OCI-LY1 (cell line): ENCODE measurements at regions not wholly inside any gene's neighbourhood (a gene's known extent, or its start where the extent isn't known, plus 50 kb on each side); places are given as distances from the start of the nearest gene placed in this dataset.

ENCODE experiments used
- H2AFZ ChIP-seq: fragments of 200-600 bp; sonication (generic), shearing (Covaris generic); 2 replicates; pipeline ENCODE4 v1.6.0; 2014; ENCODE audit warnings: antibody characterized with exemption, mild to moderate bottlenecking, low read length
- H3F3A ChIP-seq: fragments of 200-600 bp; sonication (generic), shearing (Covaris generic); 2 replicates; pipeline ENCODE4 v1.6.0; 2014; ENCODE audit warnings: mild to moderate bottlenecking, antibody characterized with exemption, low read length, moderate library complexity; ENCODE audit not compliant: insufficient read depth
- H3K27ac ChIP-seq: fragments of 200-600 bp; sonication (generic); 2 replicates; pipeline ENCODE4 v1.5.1; 2014; ENCODE audit warnings: low read length, mixed run types, mild to moderate bottlenecking, low read depth; ENCODE audit not compliant: poor library complexity, severe bottlenecking
- H3K27me3 ChIP-seq: fragments of 200-600 bp; sonication (generic); 2 replicates; pipeline ENCODE4 v1.6.0; 2014; ENCODE audit warnings: antibody characterized with exemption, mild to moderate bottlenecking, low read length, moderate library complexity; ENCODE audit not compliant: insufficient read depth
- H3K36me3 ChIP-seq: fragments of 200-600 bp; sonication (generic); 2 replicates; pipeline ENCODE4 v1.6.1; 2014; ENCODE audit warnings: mild to moderate bottlenecking, antibody characterized with exemption, low read length, moderate library complexity, mixed read lengths; ENCODE audit not compliant: insufficient read depth
- H3K4me1 ChIP-seq: fragments of 200-600 bp; sonication (generic); 2 replicates; pipeline ENCODE4 v1.5.1; 2014; ENCODE audit warnings: mild to moderate bottlenecking, low read length, moderate library complexity; ENCODE audit not compliant: insufficient read depth, severe bottlenecking
- H3K4me2 ChIP-seq: fragments of 200-600 bp; sonication (generic), shearing (Covaris generic); 2 replicates; pipeline ENCODE4 v1.6.1; 2014; ENCODE audit warnings: low read length
- H3K4me3 ChIP-seq: fragments of 200-600 bp; sonication (generic); 2 replicates; pipeline ENCODE4 v1.5.1; 2014; ENCODE audit warnings: low read length, low read depth, mild to moderate bottlenecking, mixed read lengths; ENCODE audit not compliant: poor library complexity, severe bottlenecking
- H3K79me2 ChIP-seq: fragments of 200-600 bp; shearing (Covaris generic); 2 replicates; pipeline ENCODE4 v1.6.1; 2016; ENCODE audit warnings: mixed run types, low read length, mixed read lengths; ENCODE audit not compliant: insufficient read depth
- H3K9ac ChIP-seq: fragments of 200-600 bp; sonication (generic), shearing (Covaris generic); 2 replicates; pipeline ENCODE4 v1.6.1; 2014; ENCODE audit warnings: mild to moderate bottlenecking, low read length, mixed read lengths
- H3K9me2 ChIP-seq: fragments of 200-600 bp; sonication (generic), shearing (Covaris generic); 2 replicates; pipeline ENCODE4 v1.6.1; 2014; ENCODE audit warnings: low read depth, mild to moderate bottlenecking, low read length, mixed read lengths
- H3K9me3 ChIP-seq: fragments of 200-600 bp; shearing (Covaris generic); 2 replicates; pipeline ENCODE4 v1.6.1; 2014; ENCODE audit warnings: low read length, mixed read lengths
- H4K20me1 ChIP-seq: fragments of 200-600 bp; sonication (generic), shearing (Covaris generic); 2 replicates; pipeline ENCODE4 v1.6.0; 2016; ENCODE audit warnings: mild to moderate bottlenecking, low read length; ENCODE audit not compliant: insufficient read depth
- CTCF ChIP-seq: fragments of 200-600 bp; sonication (generic), shearing (Covaris generic); IDR thresholded peaks from 2 replicates; pipeline ENCODE4 v1.5.1; 2017; ENCODE audit warnings: mild to moderate bottlenecking, antibody characterized with exemption, low read length, moderate library complexity, mixed read lengths
- EZH2 ChIP-seq: fragments of 200-600 bp; sonication (generic), shearing (Covaris generic); IDR thresholded peaks from 2 replicates; pipeline ENCODE4 v1.8.0; 2017; ENCODE audit warnings: borderline replicate concordance, mixed run types, mild to moderate bottlenecking, antibody characterized with exemption, low read length, moderate library complexity, mixed read lengths

GRCh38 chr5:60386436-60387050 is 313.4 kb downstream of the DEPDC1B start:
- Histone ChIP-seq H3K9me2 (no peaks in the 10 kb centered on the region), H3K27me3 (no peaks in the 10 kb centered on the region)

GRCh38 chr5:60382716-60383115 is 317.2 kb downstream of the DEPDC1B start:
- Histone ChIP-seq H3K27me3 (no peaks in the 10 kb centered on the region), H3K4me2 (no peak overlapping the region)

More at GRCh38 chr5:60386436-60387050, 313.4 kb downstream of the DEPDC1B start:
- Histone ChIP-seq H3K4me3 (no peak overlapping the region), H3K4me1 (peaks cover 6% of the 10 kb centered on the region), H3K79me2 (no peaks in the 10 kb centered on the region), H3K9me3 (no peaks in the 10 kb centered on the region), H4K20me1 (no peaks in the 10 kb centered on the region), H3F3A (no peaks in the 10 kb centered on the region), H2AFZ (no peak overlapping the region), H3K9ac (no peak overlapping the region), H3K4me2 (no peak overlapping the region), H3K27ac (no peak overlapping the region), H3K36me3 (no peaks in the 10 kb centered on the region)
- TF ChIP-seq CTCF (no peak), EZH2 (no peak)

GRCh38 chr5:60379907-60380306 is 320.1 kb downstream of the DEPDC1B start:
- H3K4me1 ChIP-seq = peaks cover 6% of the 10 kb centered on the region
- no peak overlapping the region for H2AFZ ChIP-seq
- no peaks in the 10 kb centered on the region for H3K9me2 ChIP-seq
- H3K27ac ChIP-seq = no peak overlapping the region
- H3K4me3 ChIP-seq = no peak overlapping the region
- no peaks in the 10 kb centered on the region for H3K27me3 ChIP-seq
- no peak overlapping the region for H3K4me2 ChIP-seq
- H4K20me1 ChIP-seq = no peaks in the 10 kb centered on the region
- no peaks in the 10 kb centered on the region for H3F3A ChIP-seq
- H3K9me3 ChIP-seq = no peaks in the 10 kb centered on the region
- no peaks in the 10 kb centered on the region for H3K36me3 ChIP-seq
- H3K79me2 ChIP-seq = no peaks in the 10 kb centered on the region
- H3K9ac ChIP-seq = no peak overlapping the region
- TF ChIP-seq CTCF = no peak
- no peak for TF ChIP-seq EZH2

More at GRCh38 chr5:60382716-60383115, 317.2 kb downstream of the DEPDC1B start:
- Histone ChIP-seq H3K4me3 (no peak overlapping the region), H4K20me1 (no peaks in the 10 kb centered on the region), H3F3A (no peaks in the 10 kb centered on the region), H3K9ac (no peak overlapping the region), H3K36me3 (no peaks in the 10 kb centered on the region), H3K9me2 (no peaks in the 10 kb centered on the region), H2AFZ (no peak overlapping the region), H3K9me3 (no peaks in the 10 kb centered on the region), H3K4me1 (peaks cover 6% of the 10 kb centered on the region), H3K79me2 (no peaks in the 10 kb centered on the region), H3K27ac (no peak overlapping the region)
- TF ChIP-seq CTCF (peak; percentile 68), EZH2 (no peak)
